Amniotic epithelial cell (primary cell): ENCODE measurements at regions not wholly inside any gene's neighbourhood (a gene's known extent, or its start where the extent isn't known, plus 50 kb on each side); places are given as distances from the start of the nearest gene placed in this dataset.

Experiments
- DNase-seq: peaks from one replicate; pipeline ENCODE4 v3.0.0-alpha.2; 2010; ENCODE audit warnings: low read depth

GRCh38 chr11:69393178-69393832, 88.2 kb upstream of the LINC01488 start:
- no peak for DNase-seq

GRCh38 chr11:69393865-69394233, 87.6 kb upstream of the LINC01488 start:
- DNase-seq, result no peak

GRCh38 chr11:69394234-69394868, 87.1 kb upstream of the LINC01488 start:
- no peak for DNase-seq

- peak; percentile 14 for DNase-seq
These were observed 86.6 kb upstream of the LINC01488 start for GRCh38 chr11:69394869-69395246.

GRCh38 chr11:69395287-69395686, 86.2 kb upstream of the LINC01488 start:
- DNase-seq, result no peak

- DNase-seq, result no peak
These were observed 85.2 kb upstream of the LINC01488 start for GRCh38 chr11:69396051-69396947.

GRCh38 chr11:69396948-69397307, 84.5 kb upstream of the LINC01488 start:
- DNase-seq, result no peak

GRCh38 chr11:69397732-69398131, 83.7 kb upstream of the LINC01488 start:
- DNase-seq, result no peak

- DNase-seq, result peak; percentile 55
These were observed 82.7 kb upstream of the LINC01488 start for GRCh38 chr11:69398529-69399492.

- no peak for DNase-seq
These were observed 81.3 kb upstream of the LINC01488 start for GRCh38 chr11:69400140-69400539.

- no peak for DNase-seq
These were observed 80.5 kb upstream of the LINC01488 start for GRCh38 chr11:69400771-69401590.

- DNase-seq, result no peak
These were observed 79.7 kb upstream of the LINC01488 start for GRCh38 chr11:69401715-69402114.

- DNase-seq, result no peak
These were observed 79.1 kb upstream of the LINC01488 start for GRCh38 chr11:69402251-69402887.

- DNase-seq, result peak; percentile 3
These were observed 77.8 kb upstream of the LINC01488 start for GRCh38 chr11:69403556-69404215.

- DNase-seq, result no peak
These were observed 75.4 kb upstream of the LINC01488 start for GRCh38 chr11:69406060-69406459.

GRCh38 chr11:69409812-69410645, 71.4 kb upstream of the LINC01488 start:
- no peak for DNase-seq

GRCh38 chr11:69411257-69411924, 70.1 kb upstream of the LINC01488 start:
- DNase-seq, result no peak

GRCh38 chr11:69413015-69413801, 68.3 kb upstream of the LINC01488 start:
- no peak for DNase-seq
